ENCODE measurements at regions not wholly inside any gene's neighbourhood (a gene's known extent, or its start where the extent isn't known, plus 50 kb on each side); places are given as distances from the start of the nearest gene placed in this dataset.

- ATAC-seq (ENCODE audit: low read depth) (no peak), DNase-seq (no peak)
- Mint-ChIP-seq H3K27ac (no peak overlapping the region), H3K27me3 (no peaks in the 10 kb centered on the region), H3K4me1 (no peaks in the 10 kb centered on the region), H3K9me3 (ENCODE audit: insufficient read depth) (peaks cover 2% of the 10 kb centered on the region), H3K4me3 (no peak overlapping the region)
- intact Hi-C loops (cut with micrococcal nuclease): no loop called here
- no CpG with 5 or more reads among the region's 3 CpGs for WGBS (ENCODE audit: insufficient coverage)
- H3K4me3 ChIP-seq (ENCODE audit: control extremely low read depth in 1 of 5, extremely low read depth in 1 of 5, insufficient read depth in 1 of 5, low read depth in 2 of 5, low read length in 4 of 5): no peak overlapping the region
- H3K27ac ChIP-seq (ENCODE audit: low read length in 2 of 2): no peak overlapping the region
- no peaks in the 10 kb centered on the region for H4K20me1 ChIP-seq (ENCODE audit: control insufficient read depth, insufficient read depth, low read length, poor library complexity, severe bottlenecking)
- H3K79me2 ChIP-seq (ENCODE audit: control insufficient read depth, insufficient read depth, low read length): no peaks in the 10 kb centered on the region
- H3K36me3 ChIP-seq (replicated peaks in 1 of 2; ENCODE audit: control extremely low read depth in 1 of 2, control insufficient read depth in 1 of 2, extremely low read depth in 1 of 2, insufficient read depth in 2 of 2, low read length in 1 of 2): no peaks in the 10 kb centered on the region
- peaks cover 0 to 8% (median 2%) of the 10 kb centered on the region in 3 donors for H3K9me3 ChIP-seq (ENCODE audit: control extremely low read depth in 1 of 3, control insufficient read depth in 2 of 3, insufficient read depth in 1 of 3, low read length in 2 of 3)
- ChIA-PET POLR2A (no interaction called here), CTCF (no interaction called here)
- no peaks in the 10 kb centered on the region for H3K27me3 ChIP-seq (replicated peaks in 1 of 4; ENCODE audit: control extremely low read depth in 1 of 4, control insufficient read depth in 3 of 4, insufficient read depth in 4 of 4, low read length in 3 of 4)
- H3K9ac ChIP-seq (ENCODE audit: low read length): no peak overlapping the region
- H2AFZ ChIP-seq (ENCODE audit: insufficient read depth, low read depth, low read length, poor library complexity, severe bottlenecking): no peak overlapping the region
- TF ChIP-seq EZH2 (IDR thresholded peaks at IDR 0.05; ENCODE audit: borderline replicate concordance, insufficient read depth, low read depth, low read length, poor library complexity, severe bottlenecking): no peak
- TF ChIP-seq CTCF (IDR thresholded peaks at IDR 0.05): no peak
- H3K4me2 ChIP-seq (replicated peaks; ENCODE audit: low read depth, low read length, poor library complexity, severe bottlenecking): no peak overlapping the region
- H3K4me1 ChIP-seq (ENCODE audit: control insufficient read depth in 2 of 2, insufficient read depth in 2 of 2, low read length in 2 of 2): no peaks in the 10 kb centered on the region
Measured at GRCh38 chr3:166446986-166447385, 609.8 kb upstream of the BCHE start.

- Histone ChIP-seq H3K4me2 (replicated peaks; ENCODE audit: low read depth, low read length, poor library complexity, severe bottlenecking) (no peak overlapping the region), H2AFZ (ENCODE audit: insufficient read depth, low read depth, low read length, poor library complexity, severe bottlenecking) (no peak overlapping the region), H3K27ac (ENCODE audit: low read length in 2 of 2) (no peak overlapping the region), H3K27me3 (replicated peaks in 1 of 4; ENCODE audit: control extremely low read depth in 1 of 4, control insufficient read depth in 3 of 4, insufficient read depth in 4 of 4, low read length in 3 of 4) (no peaks in the 10 kb centered on the region), H3K9ac (ENCODE audit: low read length) (no peak overlapping the region), H4K20me1 (ENCODE audit: control insufficient read depth, insufficient read depth, low read length, poor library complexity, severe bottlenecking) (no peaks in the 10 kb centered on the region), H3K4me3 (ENCODE audit: control extremely low read depth in 1 of 5, extremely low read depth in 1 of 5, insufficient read depth in 1 of 5, low read depth in 2 of 5, low read length in 4 of 5) (no peak overlapping the region), H3K36me3 (replicated peaks in 1 of 2; ENCODE audit: control extremely low read depth in 1 of 2, control insufficient read depth in 1 of 2, extremely low read depth in 1 of 2, insufficient read depth in 2 of 2, low read length in 1 of 2) (no peaks in the 10 kb centered on the region), H3K4me1 (ENCODE audit: control insufficient read depth in 2 of 2, insufficient read depth in 2 of 2, low read length in 2 of 2) (no peaks in the 10 kb centered on the region), H3K79me2 (ENCODE audit: control insufficient read depth, insufficient read depth, low read length) (no peaks in the 10 kb centered on the region), H3K9me3 (ENCODE audit: control extremely low read depth in 1 of 3, control insufficient read depth in 2 of 3, insufficient read depth in 1 of 3, low read length in 2 of 3) (peaks cover 0 to 8% (median 2%) of the 10 kb centered on the region in 3 donors)
- Mint-ChIP-seq H3K27ac (no peak overlapping the region), H3K4me3 (no peak overlapping the region), H3K9me3 (ENCODE audit: insufficient read depth) (no peaks in the 10 kb centered on the region), H3K27me3 (no peaks in the 10 kb centered on the region), H3K4me1 (no peaks in the 10 kb centered on the region)
- intact Hi-C loops (cut with micrococcal nuclease): no loop called here
- ATAC-seq (ENCODE audit: low read depth) (no peak), DNase-seq (no peak)
- ChIA-PET POLR2A (no interaction called here), CTCF (no interaction called here)
- TF ChIP-seq CTCF (IDR thresholded peaks at IDR 0.05) (no peak), EZH2 (IDR thresholded peaks at IDR 0.05; ENCODE audit: borderline replicate concordance, insufficient read depth, low read depth, low read length, poor library complexity, severe bottlenecking) (no peak)
Measured at GRCh38 chr3:166446291-166446690, 609.1 kb upstream of the BCHE start.
